ENCODE measurements at regions not wholly inside any gene's neighbourhood (a gene's known extent, or its start where the extent isn't known, plus 50 kb on each side); places are given as distances from the start of the nearest gene placed in this dataset.

DNA sequence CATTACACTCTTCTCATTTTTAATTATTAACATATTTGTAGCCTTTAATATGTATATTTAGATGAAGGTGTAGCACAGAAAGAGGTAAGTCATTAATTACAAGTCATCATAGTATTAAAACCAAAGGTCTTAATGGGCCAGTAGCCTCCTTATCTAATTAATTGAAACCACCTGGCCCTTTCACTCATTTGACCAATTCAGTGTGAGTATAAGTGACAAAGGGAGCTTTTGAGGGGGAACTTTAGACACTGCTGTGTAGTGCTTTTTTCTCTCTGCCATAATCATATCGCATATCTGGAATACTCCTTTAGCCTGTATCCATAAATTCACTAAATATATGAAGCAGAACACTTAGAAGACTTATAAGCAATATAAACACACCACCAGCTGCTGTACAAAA, 562.9 kb upstream of the POT1 start:
- H3K27me3 Mint-ChIP-seq (ENCODE audit: low read depth): no peaks in the 10 kb centered on the region
- no peaks in the 10 kb centered on the region for H3K36me3 Mint-ChIP-seq (ENCODE audit: low read depth)
- no peak overlapping the region for H3K4me3 Mint-ChIP-seq
- DNase-seq: no peak
- CTCF ChIA-PET: no interaction called here
- no peaks in the 10 kb centered on the region for H3K4me1 Mint-ChIP-seq (ENCODE audit: low read depth)
- H3K9me3 Mint-ChIP-seq: peaks cover 3% of the 10 kb centered on the region
- intact Hi-C loops (cut with micrococcal nuclease): no loop called here
- H3K27ac Mint-ChIP-seq: no peak overlapping the region

GRCh38 chr7:125491137-125491536, 561.5 kb upstream of the POT1 start:
- intact Hi-C loops (cut with micrococcal nuclease): no loop called here
- no peaks in the 10 kb centered on the region for H3K36me3 Mint-ChIP-seq (ENCODE audit: low read depth)
- H3K4me3 Mint-ChIP-seq: no peak overlapping the region
- CTCF ChIA-PET: no interaction called here
- H3K4me1 Mint-ChIP-seq (ENCODE audit: low read depth): no peaks in the 10 kb centered on the region
- peaks cover 2% of the 10 kb centered on the region for H3K9me3 Mint-ChIP-seq
- no peak for DNase-seq
- no peaks in the 10 kb centered on the region for H3K27me3 Mint-ChIP-seq (ENCODE audit: low read depth)
- H3K27ac Mint-ChIP-seq: no peak overlapping the region

- CTCF ChIA-PET: no interaction called here
- no peak overlapping the region for H3K27ac Mint-ChIP-seq
- intact Hi-C loops (cut with micrococcal nuclease): no loop called here
- no peaks in the 10 kb centered on the region for H3K36me3 Mint-ChIP-seq (ENCODE audit: low read depth)
- no peak overlapping the region for H3K4me3 Mint-ChIP-seq
- H3K4me1 Mint-ChIP-seq (ENCODE audit: low read depth): no peaks in the 10 kb centered on the region
- no peaks in the 10 kb centered on the region for H3K27me3 Mint-ChIP-seq (ENCODE audit: low read depth)
- no peaks in the 10 kb centered on the region for H3K9me3 Mint-ChIP-seq
- DNase-seq: no peak
Observed at GRCh38 chr7:125490167-125490566, 560.5 kb upstream of the POT1 start.

- no peaks in the 10 kb centered on the region for H3K4me1 Mint-ChIP-seq (ENCODE audit: low read depth)
- no peaks in the 10 kb centered on the region for H3K27me3 Mint-ChIP-seq (ENCODE audit: low read depth)
- no peaks in the 10 kb centered on the region for H3K9me3 Mint-ChIP-seq
- CTCF ChIA-PET: no interaction called here
- H3K36me3 Mint-ChIP-seq (ENCODE audit: low read depth): no peaks in the 10 kb centered on the region
- H3K4me3 Mint-ChIP-seq: no peak overlapping the region
- intact Hi-C loops (cut with micrococcal nuclease): no loop called here
- H3K27ac Mint-ChIP-seq: no peak overlapping the region
- DNase-seq: no peak
Observed at GRCh38 chr7:125485223-125485622, 555.6 kb upstream of the POT1 start.

GRCh38 chr7:125484755-125485154, 555.1 kb upstream of the POT1 start:
- Mint-ChIP-seq H3K36me3 (ENCODE audit: low read depth) (no peaks in the 10 kb centered on the region), H3K4me3 (no peak overlapping the region), H3K9me3 (no peaks in the 10 kb centered on the region), H3K27me3 (ENCODE audit: low read depth) (no peaks in the 10 kb centered on the region), H3K27ac (no peak overlapping the region), H3K4me1 (ENCODE audit: low read depth) (no peaks in the 10 kb centered on the region)
- intact Hi-C loops (cut with micrococcal nuclease): no loop called here
- CTCF ChIA-PET: no interaction called here
- no peak for DNase-seq

DNA sequence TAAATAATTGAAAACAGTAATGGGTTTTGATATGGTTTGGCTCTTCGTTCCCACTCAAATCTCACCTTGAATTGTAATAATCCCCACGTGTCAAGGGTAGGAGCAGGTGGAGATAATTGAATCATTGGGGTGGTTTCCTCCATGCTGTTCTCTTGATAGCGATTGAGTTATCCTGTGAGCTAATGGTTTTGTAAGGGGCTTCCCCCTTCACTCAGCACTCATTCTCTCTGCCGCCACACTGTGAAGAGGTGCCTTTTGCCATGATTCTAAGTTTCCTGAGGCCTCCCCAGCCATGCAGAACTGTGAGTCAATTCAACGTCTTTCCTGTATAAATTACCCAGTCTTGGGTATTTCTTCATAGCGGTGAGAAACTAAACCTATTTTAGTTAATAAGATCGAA, 551.7 kb upstream of the POT1 start:
- Mint-ChIP-seq H3K27me3 (ENCODE audit: low read depth) (no peaks in the 10 kb centered on the region), H3K36me3 (ENCODE audit: low read depth) (no peaks in the 10 kb centered on the region), H3K9me3 (no peaks in the 10 kb centered on the region), H3K4me1 (ENCODE audit: low read depth) (no peaks in the 10 kb centered on the region), H3K4me3 (no peak overlapping the region), H3K27ac (no peak overlapping the region)
- DNase-seq: no peak
- CTCF ChIA-PET: no interaction called here
- intact Hi-C loops (cut with micrococcal nuclease): no loop called here

GRCh38 chr7:125480762-125481161, 551.1 kb upstream of the POT1 start:
- no peak overlapping the region for H3K4me3 Mint-ChIP-seq
- no peaks in the 10 kb centered on the region for H3K27me3 Mint-ChIP-seq (ENCODE audit: low read depth)
- intact Hi-C loops (cut with micrococcal nuclease): no loop called here
- H3K9me3 Mint-ChIP-seq: no peaks in the 10 kb centered on the region
- CTCF ChIA-PET: no interaction called here
- no peaks in the 10 kb centered on the region for H3K36me3 Mint-ChIP-seq (ENCODE audit: low read depth)
- no peaks in the 10 kb centered on the region for H3K4me1 Mint-ChIP-seq (ENCODE audit: low read depth)
- H3K27ac Mint-ChIP-seq: no peak overlapping the region
- DNase-seq: no peak

- Mint-ChIP-seq H3K27me3 (ENCODE audit: low read depth) (no peaks in the 10 kb centered on the region), H3K9me3 (no peaks in the 10 kb centered on the region), H3K27ac (no peak overlapping the region), H3K4me3 (no peak overlapping the region), H3K4me1 (ENCODE audit: low read depth) (no peaks in the 10 kb centered on the region), H3K36me3 (ENCODE audit: low read depth) (no peaks in the 10 kb centered on the region)
- CTCF ChIA-PET: no interaction called here
- DNase-seq: no peak
- intact Hi-C loops (cut with micrococcal nuclease): no loop called here
Observed at GRCh38 chr7:125468855-125469174, 539.2 kb upstream of the POT1 start.

- Mint-ChIP-seq H3K27me3 (ENCODE audit: low read depth) (no peaks in the 10 kb centered on the region), H3K36me3 (ENCODE audit: low read depth) (no peaks in the 10 kb centered on the region)
Observed at GRCh38 chr7:125467996-125468854, 538.6 kb upstream of the POT1 start.

DNA sequence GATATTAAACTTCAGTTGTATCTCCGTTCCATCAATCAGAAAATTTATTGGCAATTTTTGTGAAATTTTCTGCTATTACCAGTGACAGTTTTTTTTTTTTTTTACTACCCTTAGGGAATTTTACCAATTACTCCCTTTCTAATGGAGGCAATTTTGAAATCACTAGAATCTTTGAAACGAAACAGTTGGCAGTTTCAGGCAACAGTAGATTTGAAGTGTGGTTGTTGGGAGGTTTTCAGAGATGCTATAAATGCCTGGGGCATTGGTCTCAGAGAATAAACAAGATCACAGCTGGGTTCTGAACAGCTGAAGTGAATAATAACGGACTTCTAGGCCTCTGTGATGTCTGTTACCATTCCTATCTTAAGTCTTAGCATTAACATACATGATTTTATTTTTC, 535.9 kb upstream of the POT1 start:
- intact Hi-C loops (cut with micrococcal nuclease): no loop called here
- H3K9me3 Mint-ChIP-seq: peaks cover 4% of the 10 kb centered on the region
- H3K4me1 Mint-ChIP-seq (ENCODE audit: low read depth): no peaks in the 10 kb centered on the region
- no peak for DNase-seq
- H3K4me3 Mint-ChIP-seq: no peak overlapping the region
- no peak overlapping the region for H3K27ac Mint-ChIP-seq
- H3K36me3 Mint-ChIP-seq (ENCODE audit: low read depth): no peaks in the 10 kb centered on the region
- H3K27me3 Mint-ChIP-seq (ENCODE audit: low read depth): no peaks in the 10 kb centered on the region
- CTCF ChIA-PET: no interaction called here

More at GRCh38 chr7:125467996-125468854, 538.6 kb upstream of the POT1 start:
- intact Hi-C loops (cut with micrococcal nuclease): no loop called here
- Mint-ChIP-seq H3K4me3 (no peak overlapping the region), H3K4me1 (ENCODE audit: low read depth) (no peaks in the 10 kb centered on the region), H3K9me3 (peaks cover 3% of the 10 kb centered on the region), H3K27ac (no peak overlapping the region)
- no peak for DNase-seq
- CTCF ChIA-PET: no interaction called here

GRCh38 chr7:125462615-125463014, 533.0 kb upstream of the POT1 start:
- Mint-ChIP-seq H3K27me3 (ENCODE audit: low read depth) (no peaks in the 10 kb centered on the region), H3K4me3 (no peak overlapping the region), H3K36me3 (ENCODE audit: low read depth) (no peaks in the 10 kb centered on the region), H3K27ac (no peak overlapping the region), H3K4me1 (ENCODE audit: low read depth) (no peaks in the 10 kb centered on the region), H3K9me3 (peaks cover 21% of the 10 kb centered on the region)
- DNase-seq: no peak
- CTCF ChIA-PET: no interaction called here
- intact Hi-C loops (cut with micrococcal nuclease): no loop called here

DNA sequence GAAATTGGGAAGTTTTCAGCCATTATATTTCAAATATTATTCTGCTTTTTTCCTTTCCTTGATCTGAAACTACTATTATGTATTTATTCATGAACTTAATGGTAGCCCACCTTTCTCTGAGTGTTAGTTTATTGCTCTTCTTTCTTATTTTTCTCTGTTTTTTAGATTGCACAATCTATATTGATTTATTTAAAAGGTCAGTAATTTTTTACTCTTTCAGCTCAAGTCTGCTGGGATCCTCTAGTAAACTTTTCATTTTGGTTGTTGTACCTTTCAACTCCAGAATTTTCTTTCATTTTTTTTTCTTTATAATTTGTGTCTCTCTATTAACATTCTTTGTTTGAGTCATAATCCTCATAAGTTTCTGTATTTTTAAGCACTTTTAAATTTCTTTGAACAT, 529.4 kb upstream of the POT1 start:
- H3K27me3 Mint-ChIP-seq (ENCODE audit: low read depth): no peaks in the 10 kb centered on the region
- intact Hi-C loops (cut with micrococcal nuclease): no loop called here
- H3K4me1 Mint-ChIP-seq (ENCODE audit: low read depth): no peaks in the 10 kb centered on the region
- H3K4me3 Mint-ChIP-seq: no peak overlapping the region
- H3K27ac Mint-ChIP-seq: no peak overlapping the region
- CTCF ChIA-PET: interaction anchor here (0.5 kb wide), 1 partner anchor 173 kb away, joined by 3 read pairs; no protein-coding TSS in a partner anchor
- no peaks in the 10 kb centered on the region for H3K36me3 Mint-ChIP-seq (ENCODE audit: low read depth)
- H3K9me3 Mint-ChIP-seq: peaks cover 23% of the 10 kb centered on the region
- DNase-seq: no peak

- no peaks in the 10 kb centered on the region for H3K4me1 Mint-ChIP-seq (ENCODE audit: low read depth)
- no peaks in the 10 kb centered on the region for H3K36me3 Mint-ChIP-seq (ENCODE audit: low read depth)
- CTCF ChIA-PET: no interaction called here
- DNase-seq: no peak
- H3K27me3 Mint-ChIP-seq (ENCODE audit: low read depth): no peaks in the 10 kb centered on the region
- H3K27ac Mint-ChIP-seq: no peak overlapping the region
- H3K9me3 Mint-ChIP-seq: peaks cover 2% of the 10 kb centered on the region
- intact Hi-C loops (cut with micrococcal nuclease): no loop called here
- H3K4me3 Mint-ChIP-seq: no peak overlapping the region
Observed at GRCh38 chr7:125450749-125451148, 521.1 kb upstream of the POT1 start.

All from activated naive CD4-positive, alpha-beta T cell treated with anti-CD3 and anti-CD28 coated beads for 36 hours (primary cell).